Fibroblast of upper back skin (primary cell): ENCODE measurements at regions not wholly inside any gene's neighbourhood (a gene's known extent, or its start where the extent isn't known, plus 50 kb on each side); places are given as distances from the start of the nearest gene placed in this dataset.
"Not testable (repeated sequence)": the region's sequence is repeated elsewhere in the genome, so short reads cannot be mapped to it uniquely, and the experiment has no call there.

Source experiments
- DNase-seq: peaks from one replicate; pipeline ENCODE4 v3.0.0-alpha.2; 2013

GRCh38 chr1:170789063-170789462 lies 125.1 kb downstream of the PRRX1 start:
- DNase-seq: no peak

GRCh38 chr1:170790175-170790574 lies 126.2 kb downstream of the PRRX1 start:
- no peak for DNase-seq

GRCh38 chr1:170790651-170791071 lies 126.7 kb downstream of the PRRX1 start:
- peak; percentile 16 for DNase-seq

GRCh38 chr1:170791941-170792340 lies 128.0 kb downstream of the PRRX1 start:
- peak; percentile 43 for DNase-seq

- peak; percentile 27 for DNase-seq
These were observed 135.1 kb upstream of the MROH9 start for GRCh38 chr1:170800265-170800664.

- DNase-seq: peak; percentile 35
These were observed 134.5 kb upstream of the MROH9 start for GRCh38 chr1:170800812-170801211.

GRCh38 chr1:170803711-170804110 lies 131.6 kb upstream of the MROH9 start:
- DNase-seq: peak; percentile 48

- no peak for DNase-seq
These were observed 130.9 kb upstream of the MROH9 start for GRCh38 chr1:170804419-170804818.

- DNase-seq: no peak
These were observed 130.5 kb upstream of the MROH9 start for GRCh38 chr1:170804879-170805278.

GRCh38 chr1:170806961-170807360 lies 128.4 kb upstream of the MROH9 start:
- DNase-seq: no peak

GRCh38 chr1:170807432-170807831 lies 127.9 kb upstream of the MROH9 start:
- DNase-seq: peak; percentile 77

- no peak for DNase-seq
These were observed 127.0 kb upstream of the MROH9 start for GRCh38 chr1:170808216-170808885.

GRCh38 chr1:170811013-170811412 lies 124.3 kb upstream of the MROH9 start:
- not testable (repeated sequence) for DNase-seq

- DNase-seq: no peak
These were observed 115.6 kb upstream of the MROH9 start for GRCh38 chr1:170819781-170820180.

GRCh38 chr1:170823120-170823519 lies 112.2 kb upstream of the MROH9 start:
- peak; percentile 17 for DNase-seq

GRCh38 chr1:170831276-170831675 lies 104.1 kb upstream of the MROH9 start:
- no peak for DNase-seq

GRCh38 chr1:170836141-170836540 lies 99.2 kb upstream of the MROH9 start:
- DNase-seq: peak; percentile 64

- no peak for DNase-seq
These were observed 95.0 kb upstream of the MROH9 start for GRCh38 chr1:170840371-170840770.

- DNase-seq: no peak
These were observed 82.0 kb upstream of the MROH9 start for GRCh38 chr1:170853302-170853701.

GRCh38 chr1:170853867-170854266 lies 81.5 kb upstream of the MROH9 start:
- DNase-seq: no peak

- no peak for DNase-seq
These were observed 80.7 kb upstream of the MROH9 start for GRCh38 chr1:170854677-170855076.

GRCh38 chr1:170856455-170856854 lies 78.9 kb upstream of the MROH9 start:
- peak; percentile 16 for DNase-seq

- no peak for DNase-seq
These were observed 77.4 kb upstream of the MROH9 start for GRCh38 chr1:170857955-170858354.

GRCh38 chr1:170863621-170864020 lies 71.7 kb upstream of the MROH9 start:
- no peak for DNase-seq

GRCh38 chr1:170864238-170864637 lies 71.1 kb upstream of the MROH9 start:
- peak; percentile 71 for DNase-seq
